ENCODE measurements at regions not wholly inside any gene's neighbourhood (a gene's known extent, or its start where the extent isn't known, plus 50 kb on each side); places are given as distances from the start of the nearest gene placed in this dataset.
"Not testable (repeated sequence)": the region's sequence is repeated elsewhere in the genome, so short reads cannot be mapped to it uniquely, and the experiment has no call there.

DNA sequence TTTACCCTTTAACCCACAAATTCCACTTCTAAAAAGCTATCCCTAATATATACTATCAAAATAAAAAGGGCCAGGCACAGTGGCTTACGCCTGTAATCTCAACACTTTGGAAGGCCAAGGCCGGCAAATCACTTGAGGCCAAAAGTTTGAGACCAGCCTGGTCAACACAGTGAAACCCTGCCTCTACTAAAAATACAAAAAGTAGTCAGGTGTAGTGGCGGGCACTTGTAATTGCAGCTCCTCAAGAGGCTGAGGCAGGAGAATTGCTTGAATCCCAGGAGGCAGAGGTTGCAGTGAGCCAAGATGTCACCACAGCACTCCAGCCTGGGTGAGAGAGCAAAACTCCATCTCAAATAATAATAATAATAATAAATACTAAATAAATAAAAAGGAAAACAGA is 82.5 kb downstream of the TRIM27 start:
- Histone ChIP-seq H3K27ac (ENCODE audit: insufficient read depth, low read length, poor library complexity, severe bottlenecking) (no peak overlapping the region), H3K36me3 (ENCODE audit: control insufficient read depth, insufficient read depth, low read length) (no peaks in the 10 kb centered on the region), H3K27me3 (ENCODE audit: control insufficient read depth, insufficient read depth, low read length) (peaks cover 5% of the 10 kb centered on the region), H3K4me3 (ENCODE audit: low read depth, low read length) (no peak overlapping the region), H3K4me1 (ENCODE audit: control insufficient read depth, insufficient read depth, low read length, poor library complexity, severe bottlenecking) (peaks cover 22% of the 10 kb centered on the region), H3K9me3 (ENCODE audit: control insufficient read depth in 2 of 2, low read length in 2 of 2) (no peaks in the 10 kb centered on the region)
- peaks cover 10 to 30% (median 21%) of the 10 kb centered on the region in 4 donors for H3K4me1 Mint-ChIP-seq
- DNase-seq (no peak), ATAC-seq (ENCODE audit: low read depth in 2 of 2) (no peak)
- no peaks in the 10 kb centered on the region for H3K36me3 Mint-ChIP-seq
- no peak overlapping the region for H3K4me3 Mint-ChIP-seq
- H3K27me3 Mint-ChIP-seq = peaks cover 71% of the 10 kb centered on the region
- no peak overlapping the region for H3K27ac Mint-ChIP-seq
- H3K9me3 Mint-ChIP-seq = peaks cover 0 to 4% (median 0%) of the 10 kb centered on the region in 7 donors

GRCh38 chr6:28848756-28849155 is 75.0 kb downstream of the TRIM27 start:
- H3K4me1 ChIP-seq (ENCODE audit: control insufficient read depth, insufficient read depth, low read length, poor library complexity, severe bottlenecking); H3K36me3 ChIP-seq (ENCODE audit: control insufficient read depth, insufficient read depth, low read length); H3K4me3 ChIP-seq (ENCODE audit: low read depth, low read length); H3K27me3 ChIP-seq (ENCODE audit: control insufficient read depth, insufficient read depth, low read length); H3K9me3 ChIP-seq (ENCODE audit: control insufficient read depth in 2 of 2, low read length in 2 of 2); H3K9me3 Mint-ChIP-seq; H3K27ac Mint-ChIP-seq; H3K4me3 Mint-ChIP-seq; H3K4me1 Mint-ChIP-seq; H3K27ac ChIP-seq (ENCODE audit: insufficient read depth, low read length, poor library complexity, severe bottlenecking); H3K36me3 Mint-ChIP-seq; ATAC-seq (ENCODE audit: low read depth in 2 of 2): not testable (repeated sequence)
- DNase-seq = peak in 2 of 3 donors; percentile 45 to 49
- H3K27me3 Mint-ChIP-seq = peaks cover 58% of the 10 kb centered on the region

All from CD4-positive, CD25-positive, alpha-beta regulatory T cell (primary cell).